ENCODE measurements at regions not wholly inside any gene's neighbourhood (a gene's known extent, or its start where the extent isn't known, plus 50 kb on each side); places are given as distances from the start of the nearest gene placed in this dataset.

- TF ChIP-seq POLR2AphosphoS5 (IDR thresholded peaks at IDR 0.05; ENCODE audit: low read depth, low read length) = no peak
- TF ChIP-seq REST (IDR thresholded peaks at IDR 0.05; ENCODE audit: insufficient read depth in 1 of 2, low read depth in 2 of 2, low read length in 2 of 2) = no peak
- no peak for TF ChIP-seq TAF1 (IDR thresholded peaks at IDR 0.05; ENCODE audit: borderline replicate concordance, insufficient read depth, low read length)
- TF ChIP-seq SIN3A (IDR thresholded peaks at IDR 0.05; ENCODE audit: borderline replicate concordance, insufficient read depth, low read length) = no peak
- TF ChIP-seq FOXP2 (optimal IDR thresholded peaks at IDR 0.05; ENCODE audit: borderline replicate concordance, extremely low read depth, extremely low read length, insufficient read depth) = no peak
These were observed 443.1 kb downstream of the SOX6 start for GRCh38 chr11:15913261-15913660.
